Dendritic cell treated with granulocyte-macrophage colony-stimulating factor and Interleukin-4, amounts not matched to agents 40 ng/mL and 50 ng/mL, for 4 days (primary cell): ENCODE measurements at regions not wholly inside any gene's neighbourhood (a gene's known extent, or its start where the extent isn't known, plus 50 kb on each side); places are given as distances from the start of the nearest gene placed in this dataset.
A peak's percentile ranks its signal among the peaks of the same experiment; 100 is the strongest.

Experiments used
- H3K27ac Mint-ChIP-seq: one replicate; pipeline ENCODE4 v1.8.0; 2022; ENCODE audit warnings: mild to moderate bottlenecking, mixed read lengths
- H3K27me3 Mint-ChIP-seq: one replicate; pipeline ENCODE4 v1.8.0; 2022; ENCODE audit warnings: mild to moderate bottlenecking, mixed read lengths
- H3K36me3 Mint-ChIP-seq: one replicate; pipeline ENCODE4 v1.8.0; 2022; ENCODE audit warnings: low read depth, mixed read lengths
- H3K4me1 Mint-ChIP-seq: one replicate; pipeline ENCODE4 v1.8.0; 2022; ENCODE audit warnings: low read depth, mixed read lengths
- H3K4me3 Mint-ChIP-seq: one replicate; pipeline ENCODE4 v1.8.0; 2022; ENCODE audit warnings: mild to moderate bottlenecking, moderate library complexity, mixed read lengths
- H3K9me3 Mint-ChIP-seq: one replicate; pipeline ENCODE4 v1.8.0; 2022; ENCODE audit warnings: mixed read lengths
- intact Hi-C: fragments of 100-400 bp; cut with micrococcal nuclease; formaldehyde crosslinking; loops from one replicate; pipeline ENCODE4 v1.15.0; 2022

DNA sequence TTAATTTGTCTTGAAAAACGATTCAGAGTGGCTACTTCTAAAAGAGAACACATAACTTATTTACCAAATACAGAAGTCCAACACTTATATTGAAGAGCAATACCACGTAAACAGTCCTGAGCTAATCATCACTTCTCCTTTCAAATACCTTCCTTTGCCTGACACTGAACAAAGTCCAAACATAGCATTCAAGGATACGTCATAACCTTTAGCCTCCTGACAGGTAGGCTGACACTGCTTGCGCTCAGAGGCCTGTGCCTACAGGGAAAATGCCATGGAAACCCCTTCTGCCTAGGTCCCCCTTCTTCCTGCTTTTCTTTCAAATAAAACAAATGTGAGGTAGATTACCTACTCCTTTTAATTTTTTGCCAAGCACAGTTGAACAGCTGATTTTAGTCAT, 510.0 kb downstream of the INSC start:
- H3K9me3 Mint-ChIP-seq: no peaks in the 10 kb centered on the region
- peaks cover 22% of the 10 kb centered on the region for H3K27me3 Mint-ChIP-seq
- intact Hi-C loops: no loop called here
- H3K4me3 Mint-ChIP-seq: no peak overlapping the region
- no peak overlapping the region for H3K27ac Mint-ChIP-seq
- H3K36me3 Mint-ChIP-seq: no peaks in the 10 kb centered on the region
- no peaks in the 10 kb centered on the region for H3K4me1 Mint-ChIP-seq

GRCh38 chr11:15625691-15626090, 511.0 kb downstream of the INSC start:
- Mint-ChIP-seq H3K4me3 (no peak overlapping the region), H3K9me3 (no peaks in the 10 kb centered on the region), H3K36me3 (no peaks in the 10 kb centered on the region), H3K27ac (no peak overlapping the region), H3K27me3 (peaks cover 25% of the 10 kb centered on the region), H3K4me1 (no peaks in the 10 kb centered on the region)
- intact Hi-C loops: no loop called here

- intact Hi-C loops: no loop called here
- H3K9me3 Mint-ChIP-seq: no peaks in the 10 kb centered on the region
- H3K27me3 Mint-ChIP-seq: peaks cover 20% of the 10 kb centered on the region
- H3K27ac Mint-ChIP-seq: no peak overlapping the region
- H3K4me1 Mint-ChIP-seq: no peaks in the 10 kb centered on the region
- H3K36me3 Mint-ChIP-seq: no peaks in the 10 kb centered on the region
- no peak overlapping the region for H3K4me3 Mint-ChIP-seq
These were observed 512.8 kb downstream of the INSC start for GRCh38 chr11:15627560-15627959.

DNA sequence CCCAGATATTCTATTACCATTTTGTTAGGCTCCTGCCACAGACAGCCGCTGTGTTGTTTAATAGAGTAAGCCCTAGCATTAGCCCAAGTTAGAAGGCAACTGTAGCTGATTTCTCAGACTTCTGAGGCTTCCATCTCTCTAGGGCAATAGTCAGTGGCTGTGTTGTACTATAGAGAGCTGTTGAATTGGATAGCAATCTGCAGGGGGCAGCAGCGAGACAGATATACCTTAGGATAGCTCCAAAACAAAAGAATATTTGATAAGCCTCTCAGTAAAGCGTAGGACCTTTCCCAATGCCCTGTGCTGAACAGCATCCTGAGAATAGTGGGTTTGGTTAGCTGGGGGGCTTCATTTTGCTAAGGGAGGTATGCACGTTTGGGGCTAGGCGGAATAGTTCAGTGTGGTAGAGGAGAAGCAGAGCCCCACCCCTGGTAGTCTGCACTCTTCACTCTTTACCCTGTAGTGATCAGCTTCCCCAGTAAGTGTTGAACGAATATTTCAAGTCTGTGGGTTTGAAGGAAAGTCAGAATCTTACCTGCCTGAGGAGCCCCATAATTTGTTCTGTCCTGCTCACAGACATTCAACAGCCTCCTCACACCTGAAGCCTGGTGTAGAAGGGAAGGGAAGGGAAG, 515.1 kb downstream of the INSC start:
- Mint-ChIP-seq H3K9me3 (no peaks in the 10 kb centered on the region), H3K4me3 (no peak overlapping the region), H3K36me3 (no peaks in the 10 kb centered on the region), H3K27ac (no peak overlapping the region), H3K27me3 (peaks cover 21% of the 10 kb centered on the region), H3K4me1 (no peaks in the 10 kb centered on the region)
- intact Hi-C loops: loop anchor here (2.0 kb wide), 1 partner anchor 983 kb away; no protein-coding TSS in a partner anchor

DNA sequence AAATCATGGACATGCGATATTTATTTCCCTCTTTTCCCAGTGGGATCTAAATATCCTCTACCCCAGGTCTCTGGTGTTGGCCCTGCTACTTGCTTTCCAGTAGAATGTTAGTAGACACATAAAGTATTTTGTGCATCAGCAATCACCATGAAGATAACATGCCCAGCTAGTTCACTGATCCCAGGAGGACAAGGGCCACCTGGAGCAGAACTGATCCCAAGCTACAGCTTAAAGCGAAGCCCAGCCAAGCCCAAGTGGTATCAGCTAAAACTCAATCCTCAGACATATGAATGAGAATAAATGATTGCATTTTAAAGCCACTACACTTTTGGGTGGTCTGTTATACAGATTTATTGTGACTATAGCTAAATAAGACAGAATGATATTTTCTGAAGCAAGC, 516.2 kb downstream of the INSC start:
- Mint-ChIP-seq H3K36me3 (no peaks in the 10 kb centered on the region), H3K4me1 (no peaks in the 10 kb centered on the region), H3K27ac (no peak overlapping the region), H3K9me3 (no peaks in the 10 kb centered on the region), H3K27me3 (peaks cover 21% of the 10 kb centered on the region), H3K4me3 (no peak overlapping the region)
- intact Hi-C loops: no loop called here

GRCh38 chr11:15635521-15635920, 520.8 kb downstream of the INSC start:
- Mint-ChIP-seq H3K9me3 (peaks cover 8% of the 10 kb centered on the region), H3K27ac (no peak overlapping the region), H3K36me3 (no peaks in the 10 kb centered on the region), H3K4me1 (peaks cover 22% of the 10 kb centered on the region), H3K27me3 (peaks cover 11% of the 10 kb centered on the region), H3K4me3 (no peak overlapping the region)
- intact Hi-C loops: no loop called here

- Mint-ChIP-seq H3K27ac (no peak overlapping the region), H3K4me3 (no peak overlapping the region), H3K36me3 (no peaks in the 10 kb centered on the region), H3K27me3 (peaks cover 10% of the 10 kb centered on the region), H3K9me3 (peaks cover 8% of the 10 kb centered on the region), H3K4me1 (peaks cover 22% of the 10 kb centered on the region)
- intact Hi-C loops: no loop called here
These were observed 521.9 kb downstream of the INSC start for GRCh38 chr11:15636521-15637089.

GRCh38 chr11:15638386-15638787, 523.7 kb downstream of the INSC start:
- Mint-ChIP-seq H3K27ac (no peak overlapping the region), H3K4me3 (no peak overlapping the region), H3K4me1 (peaks cover 35% of the 10 kb centered on the region), H3K36me3 (no peaks in the 10 kb centered on the region), H3K27me3 (peaks cover 5% of the 10 kb centered on the region), H3K9me3 (peaks cover 8% of the 10 kb centered on the region)
- intact Hi-C loops: no loop called here

- intact Hi-C loops: no loop called here
- Mint-ChIP-seq H3K4me1 (peaks cover 42% of the 10 kb centered on the region), H3K36me3 (no peaks in the 10 kb centered on the region), H3K9me3 (peaks cover 8% of the 10 kb centered on the region), H3K4me3 (no peak overlapping the region), H3K27ac (no peak overlapping the region), H3K27me3 (peaks cover 11% of the 10 kb centered on the region)
These were observed 525.6 kb downstream of the INSC start for GRCh38 chr11:15640318-15640717.

- Mint-ChIP-seq H3K4me3 (no peak overlapping the region), H3K27ac (peak overlapping the region; percentile 69), H3K9me3 (peaks cover 6% of the 10 kb centered on the region), H3K27me3 (peaks cover 13% of the 10 kb centered on the region), H3K36me3 (no peaks in the 10 kb centered on the region), H3K4me1 (peaks cover 42% of the 10 kb centered on the region)
- intact Hi-C loops: no loop called here
These were observed 526.7 kb downstream of the INSC start for GRCh38 chr11:15641271-15642045.

DNA sequence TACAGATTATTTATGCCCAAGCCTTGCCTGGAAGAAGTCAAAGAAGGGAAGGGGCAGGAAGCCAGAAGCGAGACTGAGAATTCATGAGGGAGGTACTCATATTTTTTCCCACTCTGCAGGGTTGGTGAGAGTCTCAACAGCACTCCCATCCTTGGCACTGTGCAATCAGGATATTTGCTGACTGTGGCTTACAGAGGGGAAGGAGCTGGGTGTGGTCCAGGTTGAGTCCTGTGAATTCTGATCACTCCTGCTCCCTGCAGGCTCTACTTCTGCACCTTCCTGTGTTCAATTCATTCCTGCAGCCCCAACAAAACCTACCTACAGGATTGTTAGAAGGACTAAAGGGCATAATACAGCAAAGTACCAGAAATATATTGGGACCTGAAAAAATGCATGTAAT, 530.5 kb downstream of the INSC start:
- intact Hi-C loops: no loop called here
- peaks cover 21% of the 10 kb centered on the region for H3K4me1 Mint-ChIP-seq
- no peaks in the 10 kb centered on the region for H3K9me3 Mint-ChIP-seq
- H3K4me3 Mint-ChIP-seq: no peak overlapping the region
- no peaks in the 10 kb centered on the region for H3K36me3 Mint-ChIP-seq
- H3K27ac Mint-ChIP-seq: no peak overlapping the region
- peaks cover 19% of the 10 kb centered on the region for H3K27me3 Mint-ChIP-seq

GRCh38 chr11:15649371-15650104, 534.8 kb downstream of the INSC start:
- H3K9me3 Mint-ChIP-seq: no peaks in the 10 kb centered on the region
- H3K27me3 Mint-ChIP-seq: peaks cover 43% of the 10 kb centered on the region
- no peak overlapping the region for H3K4me3 Mint-ChIP-seq
- peak overlapping the region; percentile 77 for H3K27ac Mint-ChIP-seq
- H3K4me1 Mint-ChIP-seq: peaks cover 29% of the 10 kb centered on the region
- H3K36me3 Mint-ChIP-seq: no peaks in the 10 kb centered on the region
- intact Hi-C loops: loop anchor here (2.0 to 10.0 kb wide), 6 partner anchors 93 to 1085 kb away; partner anchors contain the start of gene C11orf58

GRCh38 chr11:15650105-15650938, 535.6 kb downstream of the INSC start:
- intact Hi-C loops: loop anchor here (2.0 to 10.0 kb wide), 6 partner anchors 92 to 1084 kb away; partner anchors contain the start of gene C11orf58
- no peaks in the 10 kb centered on the region for H3K36me3 Mint-ChIP-seq
- H3K27ac Mint-ChIP-seq: peak overlapping the region; percentile 77
- H3K27me3 Mint-ChIP-seq: peaks cover 43% of the 10 kb centered on the region
- no peaks in the 10 kb centered on the region for H3K9me3 Mint-ChIP-seq
- H3K4me1 Mint-ChIP-seq: peaks cover 22% of the 10 kb centered on the region
- peak overlapping the region; percentile 64 for H3K4me3 Mint-ChIP-seq
